SK-N-SH treated with all-trans-retinoic acid at 6 μM for 48 hours (cell line): ENCODE measurements at regions not wholly inside any gene's neighbourhood (a gene's known extent, or its start where the extent isn't known, plus 50 kb on each side); places are given as distances from the start of the nearest gene placed in this dataset.

Source experiments
- BACH2 ChIP-seq: fragments of 250-450 bp; sonication (Bioruptor Pico); IDR thresholded peaks from 2 replicates; pipeline ENCODE4 v1.9.0; 2021; ENCODE audit warnings: mild to moderate bottlenecking, borderline replicate concordance
- CSDC2 ChIP-seq: fragments of 250-450 bp; sonication (Bioruptor Pico); IDR thresholded peaks from 2 replicates; pipeline ENCODE4 v1.5.0; 2020; ENCODE audit warnings: mild to moderate bottlenecking, moderate library complexity
- RARB ChIP-seq: fragments of 250-450 bp; sonication (Bioruptor Pico); IDR thresholded peaks from 2 replicates; pipeline ENCODE4 v1.8.0; 2021; ENCODE audit warnings: mild to moderate bottlenecking, moderate library complexity
- TCF4 ChIP-seq: fragments of 250-450 bp; sonication (Bioruptor Pico); IDR thresholded peaks from 2 replicates; pipeline ENCODE4 v1.8.0; 2021; ENCODE audit warnings: mild to moderate bottlenecking, moderate library complexity, borderline replicate concordance
- ZC3H10 ChIP-seq: fragments of 250-450 bp; sonication (Bioruptor Pico); IDR thresholded peaks from 2 replicates; pipeline ENCODE4 v1.5.1; 2021; ENCODE audit warnings: mild to moderate bottlenecking, moderate library complexity
- ZFP3 ChIP-seq: fragments of 250-450 bp; sonication (Bioruptor Pico); IDR thresholded peaks from 2 replicates; pipeline ENCODE4 v1.5.0; 2020; ENCODE audit warnings: mild to moderate bottlenecking, moderate library complexity
- ZFP30 ChIP-seq: fragments of 450-650 bp; formaldehyde crosslinking; IDR thresholded peaks from 2 replicates; pipeline ENCODE4 v1.5.0; 2022; ENCODE audit warnings: mild to moderate bottlenecking, moderate library complexity
- ZNF565 ChIP-seq: fragments of 450-650 bp; formaldehyde crosslinking; conservative IDR thresholded peaks from 2 replicates; pipeline ENCODE4 v1.5.0; 2020; ENCODE audit warnings: low read depth, mild to moderate bottlenecking, moderate library complexity
- ZNF70 ChIP-seq: fragments of 450-650 bp; formaldehyde crosslinking; IDR thresholded peaks from 2 replicates; pipeline ENCODE4 v1.5.0; 2020; ENCODE audit warnings: mild to moderate bottlenecking, moderate library complexity
- TF ChIP-seq, protein P1 (sequence below): fragments of 250-450 bp; sonication (Bioruptor Pico); IDR thresholded peaks from 2 replicates; pipeline ENCODE4 v1.8.0; 2020; ENCODE audit warnings: mild to moderate bottlenecking, moderate library complexity, borderline replicate concordance
- TF ChIP-seq, protein P2 (sequence below): fragments of 250-450 bp; sonication (Bioruptor Pico); IDR thresholded peaks from 2 replicates; pipeline ENCODE4 v1.5.0; 2020; ENCODE audit warnings: mild to moderate bottlenecking, moderate library complexity
- TF ChIP-seq, protein P3 (sequence below): fragments of 250-450 bp; sonication (Bioruptor Pico); IDR thresholded peaks from 2 replicates; pipeline ENCODE4 v1.5.1; 2021; ENCODE audit warnings: mild to moderate bottlenecking, moderate library complexity

- no peak for TF ChIP-seq ZNF565 (CRISPR knock-in tag)
- no peak for TF ChIP-seq CSDC2 (CRISPR knock-in tag)
- TF ChIP-seq ZFP30 (CRISPR knock-in tag): no peak
- no peak for TF ChIP-seq ZNF70 (CRISPR knock-in tag)
- TF ChIP-seq RARB (CRISPR knock-in tag): no peak
- TF ChIP-seq ZFP3 (CRISPR knock-in tag): no peak
- no peak for TF ChIP-seq TCF4 (CRISPR knock-in tag)
- no peak for TF ChIP-seq ZC3H10 (CRISPR knock-in tag)
- TF ChIP-seq, protein P1, sequence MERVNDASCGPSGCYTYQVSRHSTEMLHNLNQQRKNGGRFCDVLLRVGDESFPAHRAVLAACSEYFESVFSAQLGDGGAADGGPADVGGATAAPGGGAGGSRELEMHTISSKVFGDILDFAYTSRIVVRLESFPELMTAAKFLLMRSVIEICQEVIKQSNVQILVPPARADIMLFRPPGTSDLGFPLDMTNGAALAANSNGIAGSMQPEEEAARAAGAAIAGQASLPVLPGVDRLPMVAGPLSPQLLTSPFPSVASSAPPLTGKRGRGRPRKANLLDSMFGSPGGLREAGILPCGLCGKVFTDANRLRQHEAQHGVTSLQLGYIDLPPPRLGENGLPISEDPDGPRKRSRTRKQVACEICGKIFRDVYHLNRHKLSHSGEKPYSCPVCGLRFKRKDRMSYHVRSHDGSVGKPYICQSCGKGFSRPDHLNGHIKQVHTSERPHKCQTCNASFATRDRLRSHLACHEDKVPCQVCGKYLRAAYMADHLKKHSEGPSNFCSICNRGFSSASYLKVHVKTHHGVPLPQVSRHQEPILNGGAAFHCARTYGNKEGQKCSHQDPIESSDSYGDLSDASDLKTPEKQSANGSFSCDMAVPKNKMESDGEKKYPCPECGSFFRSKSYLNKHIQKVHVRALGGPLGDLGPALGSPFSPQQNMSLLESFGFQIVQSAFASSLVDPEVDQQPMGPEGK (CRISPR knock-in tag): no peak
- TF ChIP-seq, protein P2, sequence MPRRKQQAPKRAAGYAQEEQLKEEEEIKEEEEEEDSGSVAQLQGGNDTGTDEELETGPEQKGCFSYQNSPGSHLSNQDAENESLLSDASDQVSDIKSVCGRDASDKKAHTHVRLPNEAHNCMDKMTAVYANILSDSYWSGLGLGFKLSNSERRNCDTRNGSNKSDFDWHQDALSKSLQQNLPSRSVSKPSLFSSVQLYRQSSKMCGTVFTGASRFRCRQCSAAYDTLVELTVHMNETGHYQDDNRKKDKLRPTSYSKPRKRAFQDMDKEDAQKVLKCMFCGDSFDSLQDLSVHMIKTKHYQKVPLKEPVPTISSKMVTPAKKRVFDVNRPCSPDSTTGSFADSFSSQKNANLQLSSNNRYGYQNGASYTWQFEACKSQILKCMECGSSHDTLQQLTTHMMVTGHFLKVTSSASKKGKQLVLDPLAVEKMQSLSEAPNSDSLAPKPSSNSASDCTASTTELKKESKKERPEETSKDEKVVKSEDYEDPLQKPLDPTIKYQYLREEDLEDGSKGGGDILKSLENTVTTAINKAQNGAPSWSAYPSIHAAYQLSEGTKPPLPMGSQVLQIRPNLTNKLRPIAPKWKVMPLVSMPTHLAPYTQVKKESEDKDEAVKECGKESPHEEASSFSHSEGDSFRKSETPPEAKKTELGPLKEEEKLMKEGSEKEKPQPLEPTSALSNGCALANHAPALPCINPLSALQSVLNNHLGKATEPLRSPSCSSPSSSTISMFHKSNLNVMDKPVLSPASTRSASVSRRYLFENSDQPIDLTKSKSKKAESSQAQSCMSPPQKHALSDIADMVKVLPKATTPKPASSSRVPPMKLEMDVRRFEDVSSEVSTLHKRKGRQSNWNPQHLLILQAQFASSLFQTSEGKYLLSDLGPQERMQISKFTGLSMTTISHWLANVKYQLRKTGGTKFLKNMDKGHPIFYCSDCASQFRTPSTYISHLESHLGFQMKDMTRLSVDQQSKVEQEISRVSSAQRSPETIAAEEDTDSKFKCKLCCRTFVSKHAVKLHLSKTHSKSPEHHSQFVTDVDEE: no peak
- TF ChIP-seq, protein P3, sequence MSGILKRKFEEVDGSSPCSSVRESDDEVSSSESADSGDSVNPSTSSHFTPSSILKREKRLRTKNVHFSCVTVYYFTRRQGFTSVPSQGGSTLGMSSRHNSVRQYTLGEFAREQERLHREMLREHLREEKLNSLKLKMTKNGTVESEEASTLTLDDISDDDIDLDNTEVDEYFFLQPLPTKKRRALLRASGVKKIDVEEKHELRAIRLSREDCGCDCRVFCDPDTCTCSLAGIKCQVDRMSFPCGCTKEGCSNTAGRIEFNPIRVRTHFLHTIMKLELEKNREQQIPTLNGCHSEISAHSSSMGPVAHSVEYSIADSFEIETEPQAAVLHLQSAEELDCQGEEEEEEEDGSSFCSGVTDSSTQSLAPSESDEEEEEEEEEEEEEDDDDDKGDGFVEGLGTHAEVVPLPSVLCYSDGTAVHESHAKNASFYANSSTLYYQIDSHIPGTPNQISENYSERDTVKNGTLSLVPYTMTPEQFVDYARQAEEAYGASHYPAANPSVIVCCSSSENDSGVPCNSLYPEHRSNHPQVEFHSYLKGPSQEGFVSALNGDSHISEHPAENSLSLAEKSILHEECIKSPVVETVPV (CRISPR knock-in tag): no peak
- no peak for TF ChIP-seq BACH2
These were observed 178.5 kb upstream of the ATF7IP start for GRCh38 chr12:14187002-14187401.
